Middle frontal gyrus (tissue), 1 donor: ENCODE measurements at regions not wholly inside any gene's neighbourhood (a gene's known extent, or its start where the extent isn't known, plus 50 kb on each side); places are given as distances from the start of the nearest gene placed in this dataset.

Experiments used
- DNase-seq: peaks from one replicate; pipeline ENCODE4 v3.0.0-alpha.2; 2015; ENCODE audit warnings: low spot score; ENCODE audit errors: extremely low spot score

- DNase-seq = no peak
Observed at GRCh38 chr19:31095100-31095804, 254.0 kb downstream of the TSHZ3 start.

DNA sequence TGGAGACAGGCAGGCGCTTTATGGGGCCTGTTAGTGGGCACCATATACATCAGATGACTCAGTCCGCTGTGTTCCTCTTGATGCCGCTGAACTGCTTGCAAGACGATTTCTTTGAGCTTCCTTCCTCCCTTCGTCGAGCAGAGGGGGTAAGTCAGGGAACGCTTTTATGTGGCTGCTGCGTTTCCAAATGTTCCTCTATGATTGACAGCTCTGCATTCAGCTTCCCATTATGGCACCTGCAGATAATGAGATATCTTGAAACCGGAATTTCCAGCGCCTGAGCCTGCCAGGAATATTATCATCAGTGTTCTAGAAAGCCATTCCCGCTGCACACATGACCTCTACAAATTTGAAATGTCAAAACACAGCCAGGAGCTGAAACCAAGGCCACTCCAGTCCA lies 257.0 kb downstream of the TSHZ3 start:
- no peak for DNase-seq

GRCh38 chr19:31089681-31090080 lies 259.6 kb downstream of the TSHZ3 start:
- no peak for DNase-seq

GRCh38 chr19:31085125-31085524 lies 264.1 kb downstream of the TSHZ3 start:
- DNase-seq = no peak

GRCh38 chr19:31083105-31083504 lies 266.1 kb downstream of the TSHZ3 start:
- no peak for DNase-seq

- no peak for DNase-seq
Observed at GRCh38 chr19:31075146-31075655, 274.0 kb downstream of the TSHZ3 start.

DNA sequence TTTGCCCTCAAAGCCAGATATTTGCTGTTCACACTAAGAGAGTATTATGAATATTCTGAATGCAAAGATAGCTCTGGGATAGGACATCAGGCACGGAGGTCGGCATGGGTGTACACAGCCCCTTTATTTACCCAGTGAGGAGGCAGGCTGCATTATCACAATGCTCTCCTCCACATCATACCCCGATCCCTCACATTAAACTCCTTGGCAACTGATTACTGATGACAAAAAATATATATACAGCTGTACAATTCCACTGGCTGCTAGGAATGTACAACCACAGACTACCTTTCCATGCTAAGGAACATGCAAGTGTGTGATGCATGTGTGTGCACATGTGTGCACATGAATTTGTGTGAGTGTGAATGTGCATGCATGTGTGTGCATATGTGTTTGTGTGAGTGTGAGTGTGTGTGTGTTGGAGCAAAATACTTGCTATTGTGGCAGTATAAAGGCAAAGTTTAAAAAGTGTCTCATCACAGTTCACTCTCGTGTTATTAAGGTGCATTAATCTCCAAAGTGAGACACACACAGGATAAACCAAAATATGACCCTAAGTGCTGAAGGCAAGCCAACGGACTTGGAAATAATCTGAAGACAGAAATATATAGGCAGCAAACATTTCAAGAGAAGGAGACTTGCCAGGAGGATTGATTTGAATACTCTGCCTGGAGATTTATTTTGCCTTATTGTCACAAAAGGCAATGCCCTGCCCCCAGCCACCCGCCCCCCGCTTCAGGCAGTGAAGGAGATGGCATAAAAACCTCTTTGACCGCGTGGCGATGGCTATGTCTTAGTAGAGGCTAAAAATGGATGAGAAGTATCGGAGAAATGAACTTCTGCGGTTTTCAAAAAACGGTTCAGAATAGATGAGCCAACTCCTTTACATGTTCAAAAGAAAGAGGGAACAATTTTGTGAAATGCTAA lies 274.8 kb downstream of the TSHZ3 start:
- DNase-seq = no peak

- DNase-seq = no peak
Observed at GRCh38 chr19:31073485-31074198, 275.6 kb downstream of the TSHZ3 start.

GRCh38 chr19:31072451-31072850 lies 276.8 kb downstream of the TSHZ3 start:
- no peak for DNase-seq

- no peak for DNase-seq
Observed at GRCh38 chr19:31071136-31071855, 277.9 kb downstream of the TSHZ3 start.

DNA sequence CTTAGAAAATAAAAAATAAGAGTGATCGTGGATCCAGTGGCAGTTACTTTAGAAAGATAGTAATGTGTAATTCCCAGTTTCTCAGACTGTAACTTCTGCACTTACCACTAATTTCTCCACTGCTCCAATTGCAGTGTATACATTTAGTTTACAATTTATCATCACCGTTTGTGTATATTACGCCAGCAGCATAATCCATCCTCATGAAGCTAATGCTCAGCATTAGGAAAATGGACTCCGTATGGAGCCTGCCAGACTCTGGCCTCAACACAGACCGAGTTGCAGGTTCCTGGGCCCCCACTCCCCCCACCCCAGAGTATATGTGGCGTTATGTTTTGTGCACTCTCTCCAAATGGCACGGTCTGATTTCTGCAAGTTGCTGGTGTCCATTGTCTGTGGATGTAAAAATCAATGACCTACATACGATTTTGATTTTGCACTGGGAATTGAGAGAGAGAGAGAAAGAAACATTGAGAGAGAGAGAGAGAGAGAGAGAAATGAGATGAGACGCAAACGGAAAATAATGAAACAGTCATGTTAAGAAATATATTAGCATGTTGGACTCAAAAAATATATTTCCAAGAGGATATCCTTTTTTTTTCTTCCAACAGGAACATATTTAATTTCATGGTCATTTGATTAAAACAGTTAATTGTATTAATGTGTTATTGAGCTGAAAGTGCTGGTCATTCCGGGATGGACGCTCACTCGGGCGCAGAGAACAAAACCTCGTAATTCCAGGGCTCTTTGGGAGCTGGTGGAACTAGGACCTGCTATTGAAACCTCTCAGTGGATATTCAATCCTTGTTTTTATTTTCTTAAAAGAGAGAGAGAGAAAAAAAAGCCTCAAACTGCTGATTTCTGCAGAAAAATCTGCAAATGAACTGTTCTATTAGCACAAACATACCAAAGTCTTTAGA lies 278.8 kb downstream of the TSHZ3 start:
- DNase-seq = no peak

- DNase-seq = no peak
Observed at GRCh38 chr19:31068268-31068667, 281.0 kb downstream of the TSHZ3 start.

GRCh38 chr19:31066385-31066784 lies 282.9 kb downstream of the TSHZ3 start:
- DNase-seq = no peak

- no peak for DNase-seq
Observed at GRCh38 chr19:31064491-31064890, 284.7 kb downstream of the TSHZ3 start.

DNA sequence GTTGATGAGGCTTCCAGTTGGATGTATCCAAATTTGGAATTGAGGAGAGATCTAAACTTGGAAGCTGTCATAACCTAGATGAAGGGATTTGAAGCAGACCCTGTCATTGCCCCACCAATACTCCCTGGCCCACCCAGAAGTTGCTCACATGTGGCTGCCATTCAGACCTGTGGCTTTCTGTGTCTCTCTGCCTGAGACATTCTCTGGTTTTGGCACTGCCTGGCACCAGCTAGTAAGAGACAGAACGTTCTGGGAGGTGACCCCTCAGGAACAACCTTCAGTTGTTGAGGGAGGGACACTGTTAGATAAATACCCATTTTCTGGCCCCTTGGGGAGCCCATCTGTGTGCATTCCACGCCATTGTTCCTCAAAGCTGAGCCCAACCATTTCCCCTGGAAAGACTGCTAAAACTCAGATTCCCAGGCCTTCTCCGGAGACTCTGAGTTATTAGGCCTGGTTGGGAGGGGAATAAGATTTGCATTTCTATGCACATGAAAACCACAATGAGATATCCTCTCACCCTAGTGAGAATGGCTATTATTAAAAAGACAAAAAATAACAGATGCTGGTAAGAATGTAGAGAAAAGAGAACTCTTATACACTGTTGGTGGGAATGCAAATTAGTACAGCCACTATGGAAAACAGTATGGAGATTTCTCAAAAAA lies 290.4 kb downstream of the TSHZ3 start:
- DNase-seq = no peak

GRCh38 chr19:31057476-31057875 lies 291.8 kb downstream of the TSHZ3 start:
- DNase-seq = no peak

DNA sequence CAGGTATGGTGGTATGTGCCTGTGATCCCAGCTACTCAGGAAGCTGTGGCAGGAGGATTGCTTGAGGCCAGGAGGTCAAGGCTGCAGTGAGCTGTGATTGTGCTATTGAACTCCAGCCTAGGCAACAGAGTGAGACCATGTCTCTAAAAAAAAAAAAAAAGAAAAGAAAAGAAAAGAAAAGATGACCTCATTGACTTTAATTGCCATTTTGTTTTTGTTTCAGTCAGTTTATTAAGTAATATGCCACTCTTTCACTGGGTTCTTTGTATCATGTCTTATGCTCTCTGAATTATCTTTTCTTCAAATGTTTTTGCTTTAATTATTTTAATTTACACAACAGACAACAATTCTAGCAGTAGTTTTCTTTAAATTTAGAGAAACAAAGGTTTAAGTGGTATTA lies 293.8 kb downstream of the TSHZ3 start:
- no peak for DNase-seq

DNA sequence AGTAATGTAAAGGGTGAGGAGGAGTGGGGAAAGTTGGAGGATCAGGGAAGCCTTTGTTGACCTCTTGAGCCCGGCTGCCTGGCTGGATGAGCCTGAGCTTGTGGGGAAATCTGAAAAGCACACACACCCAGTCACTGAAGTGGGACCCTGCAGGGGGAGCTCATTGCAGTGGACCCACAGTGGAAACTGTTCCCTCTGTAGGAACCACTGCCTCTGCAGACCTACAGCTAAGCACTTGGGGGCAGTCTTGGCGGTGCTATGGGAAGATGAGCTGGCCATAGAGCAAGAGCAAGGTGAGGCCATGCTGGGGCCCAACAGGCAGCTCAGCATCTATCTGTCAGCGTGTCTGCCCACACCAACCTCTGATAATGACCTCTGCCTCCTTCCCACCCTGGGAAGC lies 294.8 kb downstream of the TSHZ3 start:
- DNase-seq = no peak

GRCh38 chr19:31049431-31049830 lies 299.8 kb downstream of the TSHZ3 start:
- no peak for DNase-seq
